RKO (cell line): ENCODE measurements at regions not wholly inside any gene's neighbourhood (a gene's known extent, or its start where the extent isn't known, plus 50 kb on each side); places are given as distances from the start of the nearest gene placed in this dataset.
"Not testable (repeated sequence)": the region's sequence is repeated elsewhere in the genome, so short reads cannot be mapped to it uniquely, and the experiment has no call there.

Experiments used
- DNase-seq: peaks from one replicate; pipeline ENCODE4 v3.0.0-alpha.2; 2016; ENCODE audit warnings: low spot score

GRCh38 chr2:84373391-84373790, 85.7 kb downstream of the SUCLG1 start:
- DNase-seq, result no peak

GRCh38 chr2:84362541-84362940, 96.5 kb downstream of the SUCLG1 start:
- DNase-seq, result no peak

GRCh38 chr2:84338069-84338468, 121.0 kb downstream of the SUCLG1 start:
- DNase-seq, result no peak

GRCh38 chr2:84327645-84328249, 131.3 kb downstream of the SUCLG1 start:
- DNase-seq, result no peak

- no peak for DNase-seq
These were observed 132.1 kb downstream of the SUCLG1 start for GRCh38 chr2:84326831-84327432.

- DNase-seq, result no peak
These were observed 135.2 kb downstream of the SUCLG1 start for GRCh38 chr2:84323890-84324289.

- DNase-seq, result no peak
These were observed 138.1 kb downstream of the SUCLG1 start for GRCh38 chr2:84320940-84321339.

- DNase-seq, result no peak
These were observed 139.5 kb downstream of the SUCLG1 start for GRCh38 chr2:84319581-84319980.

GRCh38 chr2:84317135-84317534, 141.9 kb downstream of the SUCLG1 start:
- DNase-seq, result no peak

GRCh38 chr2:84314901-84315330, 144.2 kb downstream of the SUCLG1 start:
- peak; percentile 76 for DNase-seq

- DNase-seq, result no peak
These were observed 144.8 kb downstream of the SUCLG1 start for GRCh38 chr2:84314250-84314649.

- DNase-seq, result no peak
These were observed 149.8 kb downstream of the SUCLG1 start for GRCh38 chr2:84309281-84309680.

GRCh38 chr2:84306361-84306760, 152.7 kb downstream of the SUCLG1 start:
- no peak for DNase-seq

GRCh38 chr2:84302513-84303412, 156.3 kb downstream of the SUCLG1 start:
- DNase-seq, result peak; percentile 58

- no peak for DNase-seq
These were observed 157.4 kb downstream of the SUCLG1 start for GRCh38 chr2:84301717-84302116.

- no peak for DNase-seq
These were observed 158.4 kb downstream of the SUCLG1 start for GRCh38 chr2:84300696-84301029.

GRCh38 chr2:84300001-84300695, 158.9 kb downstream of the SUCLG1 start:
- not testable (repeated sequence) for DNase-seq

GRCh38 chr2:84299211-84299775, 159.8 kb downstream of the SUCLG1 start:
- DNase-seq, result no peak

GRCh38 chr2:84297155-84297554, 161.9 kb downstream of the SUCLG1 start:
- no peak for DNase-seq

GRCh38 chr2:84293791-84294380, 165.2 kb downstream of the SUCLG1 start:
- DNase-seq, result no peak

- no peak for DNase-seq
These were observed 166.5 kb downstream of the SUCLG1 start for GRCh38 chr2:84292545-84292944.

- DNase-seq, result no peak
These were observed 168.5 kb downstream of the SUCLG1 start for GRCh38 chr2:84290537-84290936.
